Stimulated activated CD8-positive, alpha-beta memory T cell treated with anti-CD3 and anti-CD28 coated beads, Interleukin-4, amount 100 ng/mL, for 48 hours (primary cell): ENCODE measurements at regions not wholly inside any gene's neighbourhood (a gene's known extent, or its start where the extent isn't known, plus 50 kb on each side); places are given as distances from the start of the nearest gene placed in this dataset.
A peak's percentile ranks its signal among the peaks of the same experiment; 100 is the strongest.
"Not testable (repeated sequence)": the region's sequence is repeated elsewhere in the genome, so short reads cannot be mapped to it uniquely, and the experiment has no call there.

Source experiments
- DNase-seq: peaks from one replicate; pipeline ENCODE4 v3.0.0-alpha.2; 2020

- DNase-seq = no peak
These were observed 154.1 kb downstream of the SH3BP4 start for GRCh38 chr2:235105821-235106359.

GRCh38 chr2:235106874-235107639 lies 155.2 kb downstream of the SH3BP4 start:
- peak; percentile 31 for DNase-seq

GRCh38 chr2:235107640-235107951 lies 155.8 kb downstream of the SH3BP4 start:
- no peak for DNase-seq

GRCh38 chr2:235109561-235109960 lies 157.7 kb downstream of the SH3BP4 start:
- DNase-seq = not testable (repeated sequence)

GRCh38 chr2:235112365-235112764 lies 160.5 kb downstream of the SH3BP4 start:
- no peak for DNase-seq

GRCh38 chr2:235113854-235114253 lies 162.0 kb downstream of the SH3BP4 start:
- no peak for DNase-seq

- DNase-seq = no peak
These were observed 162.5 kb downstream of the SH3BP4 start for GRCh38 chr2:235114286-235114685.

- DNase-seq = no peak
These were observed 163.7 kb downstream of the SH3BP4 start for GRCh38 chr2:235115521-235115920.

- no peak for DNase-seq
These were observed 165.2 kb downstream of the SH3BP4 start for GRCh38 chr2:235116885-235117492.

- no peak for DNase-seq
These were observed 175.0 kb downstream of the SH3BP4 start for GRCh38 chr2:235126768-235127167.

- no peak for DNase-seq
These were observed 176.1 kb downstream of the SH3BP4 start for GRCh38 chr2:235127931-235128330.

GRCh38 chr2:235129850-235130249 lies 178.0 kb downstream of the SH3BP4 start:
- no peak for DNase-seq

- DNase-seq = no peak
These were observed 179.8 kb downstream of the SH3BP4 start for GRCh38 chr2:235131334-235132305.

- no peak for DNase-seq
These were observed 180.8 kb downstream of the SH3BP4 start for GRCh38 chr2:235132651-235133050.

- no peak for DNase-seq
These were observed 182.0 kb downstream of the SH3BP4 start for GRCh38 chr2:235133837-235134236.

- no peak for DNase-seq
These were observed 182.6 kb downstream of the SH3BP4 start for GRCh38 chr2:235134420-235134819.

GRCh38 chr2:235135195-235135965 lies 183.6 kb downstream of the SH3BP4 start:
- no peak for DNase-seq

- DNase-seq = peak; percentile 79
These were observed 184.3 kb downstream of the SH3BP4 start for GRCh38 chr2:235135990-235136561.

GRCh38 chr2:235138339-235138738 lies 186.5 kb downstream of the SH3BP4 start:
- no peak for DNase-seq

GRCh38 chr2:235139956-235140800 lies 188.4 kb downstream of the SH3BP4 start:
- no peak for DNase-seq

GRCh38 chr2:235140801-235141081 lies 188.9 kb downstream of the SH3BP4 start:
- DNase-seq = no peak
